Forelimb muscle (tissue), 1 donor: ENCODE measurements at regions not wholly inside any gene's neighbourhood (a gene's known extent, or its start where the extent isn't known, plus 50 kb on each side); places are given as distances from the start of the nearest gene placed in this dataset.
A peak's percentile ranks its signal among the peaks of the same experiment; 100 is the strongest.

ENCODE experiments used
- DNase-seq: peaks from one replicate; pipeline ENCODE4 v3.0.0-alpha.2; 2013; ENCODE audit warnings: low read depth

DNA sequence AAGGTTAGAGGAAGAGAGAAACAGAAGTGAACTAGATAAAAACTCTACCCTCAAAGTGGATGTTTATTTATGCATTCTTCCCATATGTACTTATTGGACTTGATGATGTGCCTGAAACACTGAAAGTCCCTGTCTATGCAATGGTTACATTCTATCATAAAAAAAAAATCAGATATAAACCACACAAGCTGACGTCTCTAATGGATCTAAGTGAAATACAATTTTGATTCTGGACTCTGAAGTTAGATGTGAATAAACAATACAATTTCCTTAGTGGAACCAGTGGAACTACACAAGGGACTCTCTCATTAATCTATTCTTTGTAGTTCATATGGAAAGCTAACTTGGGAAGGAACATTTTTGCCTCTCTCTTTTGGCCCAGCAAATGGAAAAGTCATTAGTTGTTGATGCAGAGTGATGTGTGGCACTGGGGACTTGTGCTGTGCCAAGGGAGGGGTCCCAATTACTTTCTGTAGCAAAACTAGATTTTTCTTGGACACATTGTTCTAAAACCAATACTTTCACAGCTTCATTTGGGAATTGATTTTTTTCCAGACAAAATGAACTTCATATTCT is 376.8 kb downstream of the TRIB2 start:
- peak; percentile 77 for DNase-seq

DNA sequence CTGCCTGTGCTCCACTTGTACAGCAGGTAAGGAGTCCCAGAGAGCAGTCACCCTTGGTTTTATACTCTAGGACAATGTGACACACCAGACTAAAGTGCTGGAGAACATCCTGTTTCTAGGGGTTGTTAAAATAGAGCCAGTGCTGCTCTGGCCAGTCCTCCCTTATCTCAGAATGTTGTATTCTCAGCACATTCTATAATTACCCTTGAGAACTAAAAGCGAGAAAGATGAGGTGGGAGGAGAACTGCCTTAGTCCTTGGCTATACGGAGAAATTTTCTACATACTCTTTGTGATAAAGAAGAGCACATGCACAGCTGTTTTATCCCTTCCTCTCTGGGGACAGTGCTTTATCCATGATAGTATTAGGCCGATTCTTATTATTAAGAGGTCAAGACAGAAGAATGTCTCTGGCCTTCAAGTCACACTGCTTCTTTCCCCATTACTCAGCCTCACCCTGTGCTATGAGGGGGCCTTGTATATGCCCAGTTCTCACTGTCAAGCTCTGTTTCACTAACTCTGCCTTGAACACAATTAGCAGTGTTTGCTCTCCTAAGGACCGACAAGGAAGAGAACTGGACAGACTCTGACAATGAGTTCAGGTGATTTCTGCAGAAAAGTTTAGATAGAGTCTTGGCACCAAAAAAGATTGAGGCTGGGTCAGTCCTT is 385.8 kb downstream of the TRIB2 start:
- no peak for DNase-seq

DNA sequence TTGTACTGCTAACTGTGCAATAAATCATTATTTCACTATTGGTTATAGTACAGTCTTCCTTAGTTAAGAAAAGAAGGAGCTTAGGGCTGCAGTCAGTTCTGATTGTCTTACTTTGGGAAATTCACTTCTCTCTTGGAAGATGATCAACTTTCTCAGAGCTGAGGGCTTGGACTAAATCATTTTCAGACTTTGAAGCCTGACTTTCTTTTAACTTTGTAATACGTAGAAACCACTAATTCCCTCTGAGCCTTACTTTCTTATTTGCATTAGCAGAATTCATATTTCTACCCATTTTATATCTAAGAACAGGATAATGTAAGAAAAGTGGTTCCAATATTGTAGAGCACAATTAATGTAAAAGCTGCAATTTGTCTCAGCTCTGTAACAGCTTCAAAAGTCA is 386.4 kb downstream of the TRIB2 start:
- DNase-seq = no peak

DNA sequence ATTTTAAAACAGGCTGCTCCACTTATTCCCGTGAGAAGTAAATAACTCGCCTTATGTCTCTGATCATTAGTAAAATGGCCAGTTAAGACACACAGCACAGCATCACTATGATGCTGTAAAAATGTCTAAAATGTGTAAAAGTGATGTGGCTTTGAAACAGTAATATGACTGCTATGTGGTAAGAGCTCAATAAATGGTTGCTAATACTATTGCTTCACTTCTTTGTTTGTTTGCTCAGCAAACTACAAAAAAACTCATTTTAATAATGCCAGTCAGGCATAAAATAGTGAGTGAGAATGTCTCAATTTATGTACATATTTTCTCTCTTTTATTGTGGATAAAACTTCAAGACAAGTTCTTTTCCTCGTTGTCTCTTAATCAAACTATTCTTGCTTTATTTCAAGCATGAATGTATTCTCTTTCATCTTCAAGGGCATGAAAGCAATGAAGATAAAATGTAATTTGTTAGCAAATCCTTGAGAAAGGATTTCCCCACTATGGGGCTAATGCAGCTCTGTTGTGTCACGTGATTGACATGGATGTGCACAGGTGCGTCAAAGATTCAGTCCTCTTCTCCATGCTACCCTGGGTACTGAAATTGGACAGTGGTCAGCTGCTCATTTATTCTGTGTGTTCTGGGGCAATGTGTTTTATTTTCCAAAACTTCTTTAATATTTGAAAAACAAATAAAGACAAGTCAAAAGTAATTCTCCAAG is 387.2 kb downstream of the TRIB2 start:
- DNase-seq = no peak

DNA sequence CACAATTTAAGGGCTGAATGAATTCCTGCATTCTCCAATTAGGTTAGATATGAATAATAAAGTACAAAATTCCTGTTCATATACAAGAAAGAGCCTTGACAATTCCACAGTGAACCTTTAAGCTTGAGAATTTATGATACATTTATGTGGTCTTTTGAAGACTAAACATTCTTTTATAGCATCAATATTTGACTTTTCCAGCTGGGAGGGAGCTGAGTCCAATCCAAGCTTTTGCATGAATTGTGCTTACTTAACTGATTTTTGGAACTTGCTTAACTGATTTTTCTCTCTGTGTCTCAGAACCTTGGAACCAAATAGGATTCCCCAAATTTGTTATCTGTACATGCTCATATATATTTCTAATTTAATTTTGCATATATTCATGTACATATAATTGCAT is 388.0 kb downstream of the TRIB2 start:
- no peak for DNase-seq

DNA sequence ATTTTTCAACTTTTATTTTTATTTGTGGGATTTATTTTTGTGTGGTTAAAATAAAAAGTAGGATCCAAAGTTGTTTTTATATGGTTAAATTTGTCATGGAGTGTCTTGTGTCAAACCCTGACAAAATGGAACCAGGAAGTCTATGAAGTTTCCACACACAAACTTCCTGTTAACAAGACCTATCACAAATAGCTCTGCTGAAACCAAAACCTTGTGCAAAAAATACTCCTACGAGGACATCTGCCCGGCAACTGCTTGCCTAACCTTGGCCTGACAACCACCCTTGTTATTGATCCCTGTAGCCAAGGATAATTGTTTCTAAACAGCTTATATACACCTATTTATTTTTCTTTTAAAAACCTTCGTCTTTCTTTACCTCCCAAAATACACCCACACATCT is 389.6 kb downstream of the TRIB2 start:
- DNase-seq = no peak

DNA sequence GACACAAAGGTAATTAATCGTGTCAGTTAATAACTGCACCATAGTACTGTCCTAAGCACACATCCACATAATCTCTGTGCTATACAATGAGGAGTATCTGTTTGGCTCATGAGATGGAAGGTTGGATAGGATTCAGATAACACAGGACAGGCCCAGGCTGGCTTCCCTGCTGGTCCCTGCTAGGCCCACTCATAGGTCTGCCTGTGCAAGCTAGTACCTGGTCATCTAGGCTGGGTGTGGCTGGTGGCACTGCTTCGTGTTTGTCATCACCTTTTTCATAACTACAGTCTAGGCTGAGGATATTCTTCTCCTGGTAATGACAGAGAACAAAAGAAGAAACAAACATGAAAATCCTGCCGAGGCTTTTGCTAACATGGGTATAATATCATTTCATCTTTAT is 392.8 kb downstream of the TRIB2 start:
- no peak for DNase-seq

DNA sequence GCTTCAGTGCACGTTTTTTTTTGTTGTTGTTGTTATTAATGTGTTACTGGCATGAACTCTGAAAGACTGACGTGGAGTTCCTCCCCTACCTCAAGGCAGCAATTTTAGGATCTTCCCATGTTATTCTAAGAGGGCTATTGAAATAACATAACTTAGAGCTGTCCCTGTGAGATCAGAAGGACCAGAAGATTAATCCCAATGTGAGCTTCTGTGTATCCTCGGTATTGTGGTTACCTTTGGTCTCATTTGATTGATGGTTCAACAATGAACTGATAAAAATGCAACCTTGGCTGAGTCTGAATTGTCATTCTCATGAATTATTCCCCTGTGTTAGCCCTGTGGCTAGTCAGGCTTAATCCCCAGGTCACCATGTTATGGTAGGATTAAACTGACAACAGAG is 394.1 kb downstream of the TRIB2 start:
- no peak for DNase-seq

DNA sequence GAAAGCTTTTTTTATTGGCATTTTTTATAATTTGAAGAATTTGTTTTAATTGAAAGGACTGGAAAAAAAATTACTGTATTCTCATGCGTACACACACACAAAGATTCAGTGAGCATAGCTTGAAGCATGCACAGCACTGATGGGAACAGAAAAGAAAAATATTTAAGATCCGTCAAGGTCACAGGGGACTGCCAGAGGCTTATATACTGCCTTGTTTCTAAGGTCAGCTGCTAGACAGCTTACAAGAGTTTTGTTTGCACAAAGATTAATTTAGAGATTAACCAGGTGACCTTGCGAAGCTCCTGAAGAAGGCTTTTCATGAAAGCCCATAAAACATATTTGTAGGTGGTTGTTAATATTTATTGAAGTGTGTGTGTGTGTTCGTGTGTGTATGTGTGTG is 396.3 kb downstream of the TRIB2 start:
- no peak for DNase-seq

DNA sequence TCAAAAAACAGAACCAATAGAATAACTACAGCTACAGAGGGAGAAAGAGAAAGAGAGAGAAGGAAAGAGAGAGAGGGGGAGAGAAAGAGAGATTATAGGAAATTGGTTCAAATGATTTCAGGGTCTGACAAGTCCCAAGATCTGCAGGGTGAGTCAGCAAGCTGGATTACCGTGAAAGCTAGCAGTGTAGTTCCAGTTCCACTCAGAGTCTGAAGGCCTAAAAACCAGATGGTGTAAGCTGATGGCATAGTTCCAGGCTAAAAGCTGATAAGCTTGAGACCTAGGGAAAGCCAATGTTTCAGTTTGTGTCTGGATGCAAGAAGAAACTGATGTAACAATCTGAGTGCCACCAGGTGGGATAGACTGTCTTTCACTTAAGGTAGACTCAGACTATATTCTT is 397.7 kb downstream of the TRIB2 start:
- no peak for DNase-seq

DNA sequence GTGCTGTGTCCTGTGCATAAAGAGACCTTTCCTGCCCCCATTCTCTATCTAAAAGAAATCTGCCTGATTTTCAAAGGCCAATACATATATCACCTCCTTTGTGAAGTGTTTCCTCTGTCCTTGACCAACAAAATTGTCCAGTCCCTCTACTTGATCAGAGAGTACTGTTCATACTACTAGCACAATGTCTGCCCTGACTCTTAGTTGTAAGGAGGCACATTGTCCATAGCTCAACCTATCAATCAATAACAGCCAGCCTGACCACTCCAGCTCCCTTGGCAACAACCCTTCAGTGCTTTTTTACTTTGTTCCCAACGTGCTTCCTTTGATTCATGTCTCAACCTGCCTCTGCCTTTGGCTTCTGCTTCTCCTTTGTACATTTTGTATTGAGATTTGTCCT is 398.9 kb downstream of the TRIB2 start:
- DNase-seq = no peak

DNA sequence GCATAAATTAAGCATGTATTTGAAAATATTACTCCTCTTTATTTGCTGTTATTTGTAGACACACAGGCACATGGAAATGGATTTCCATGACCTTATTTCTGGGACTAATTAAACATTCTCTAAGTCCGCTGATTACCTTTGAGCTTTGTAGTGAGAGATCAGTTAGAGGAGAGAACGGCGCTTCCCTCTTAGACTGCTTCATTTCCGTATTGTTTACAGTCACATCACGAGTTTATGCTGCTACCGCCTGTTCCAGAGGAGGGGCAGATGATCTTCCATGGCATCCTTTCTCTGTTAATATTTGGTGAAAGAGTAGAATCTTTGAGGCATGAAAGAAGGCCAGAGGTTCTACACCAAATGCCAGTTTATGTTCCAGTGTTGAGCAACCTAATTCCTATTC is 404.4 kb downstream of the TRIB2 start:
- DNase-seq = no peak

DNA sequence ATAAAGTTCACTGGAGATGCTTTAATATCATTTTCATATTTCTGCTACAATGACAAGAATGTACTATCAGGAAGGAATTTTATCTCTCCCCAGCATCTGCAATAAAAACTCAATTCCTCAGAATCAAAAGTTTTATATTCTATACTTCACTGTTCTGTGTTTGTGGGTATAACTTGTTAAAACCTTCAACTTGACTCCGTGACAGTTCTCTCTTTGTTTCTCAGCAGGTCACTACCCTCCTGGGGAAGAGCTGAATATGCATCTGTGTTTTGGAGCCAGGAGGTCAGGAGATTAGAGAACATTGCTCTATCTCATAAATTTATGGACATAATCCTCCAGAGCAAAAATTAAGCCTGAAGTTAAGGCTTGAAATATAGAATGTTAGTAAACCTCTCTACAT is 411.4 kb downstream of the TRIB2 start:
- DNase-seq = no peak

DNA sequence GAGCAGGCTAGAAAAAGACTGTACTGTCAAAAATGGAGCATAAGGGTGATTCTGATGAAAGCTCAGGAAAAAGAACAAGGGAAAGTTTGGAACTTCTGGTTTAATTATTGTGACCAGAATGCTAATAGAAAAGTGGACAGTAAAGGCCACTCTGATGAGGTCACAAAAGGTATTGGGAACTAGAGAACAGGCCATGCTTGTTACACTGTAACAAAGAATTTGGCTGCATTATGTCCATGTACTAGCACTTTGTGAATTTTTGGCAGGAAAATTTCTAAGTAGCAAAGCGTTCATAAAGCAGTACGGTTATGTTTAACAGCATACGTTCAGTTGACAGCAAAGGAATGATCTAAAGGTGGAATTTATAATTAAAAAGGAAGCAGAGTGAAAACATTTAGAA is 418.6 kb downstream of the TRIB2 start:
- no peak for DNase-seq

DNA sequence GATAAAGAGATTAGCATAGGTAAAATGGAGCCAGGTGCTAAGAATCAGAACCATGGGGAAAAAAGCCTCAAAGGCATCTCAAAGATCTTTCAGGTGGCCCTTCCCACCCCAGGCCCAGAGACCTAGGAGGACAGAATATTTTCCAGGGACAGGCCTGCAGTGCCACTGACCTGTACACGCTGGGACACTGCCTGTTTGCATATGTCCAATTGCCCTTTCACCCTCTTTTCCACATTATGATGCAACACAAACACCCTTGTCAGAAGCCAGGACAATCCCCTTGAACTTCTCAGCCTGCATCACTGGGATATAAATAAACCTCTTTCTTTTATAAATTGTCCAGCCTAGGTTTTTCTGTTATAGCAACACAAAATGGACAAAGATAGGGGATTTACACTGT is 419.1 kb downstream of the TRIB2 start:
- no peak for DNase-seq

DNA sequence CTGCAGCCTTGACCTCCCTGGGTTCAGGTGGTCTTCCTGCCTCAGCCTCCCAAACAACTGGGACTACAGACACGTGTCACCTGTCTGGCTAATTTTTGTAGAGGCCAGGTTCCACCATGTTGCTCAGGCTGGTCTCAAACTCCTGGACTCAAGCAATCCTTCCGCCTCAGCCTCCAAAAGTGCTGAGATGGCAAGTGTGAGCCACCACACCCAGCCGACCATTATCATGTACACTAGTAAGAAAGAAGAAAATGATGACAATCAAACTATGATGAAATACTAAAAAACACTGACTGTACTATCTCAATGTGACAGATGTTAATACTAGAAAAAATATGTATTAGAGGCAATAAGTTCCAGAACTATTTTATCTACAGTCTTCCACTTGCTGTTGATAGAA is 420.9 kb downstream of the TRIB2 start:
- DNase-seq = no peak

DNA sequence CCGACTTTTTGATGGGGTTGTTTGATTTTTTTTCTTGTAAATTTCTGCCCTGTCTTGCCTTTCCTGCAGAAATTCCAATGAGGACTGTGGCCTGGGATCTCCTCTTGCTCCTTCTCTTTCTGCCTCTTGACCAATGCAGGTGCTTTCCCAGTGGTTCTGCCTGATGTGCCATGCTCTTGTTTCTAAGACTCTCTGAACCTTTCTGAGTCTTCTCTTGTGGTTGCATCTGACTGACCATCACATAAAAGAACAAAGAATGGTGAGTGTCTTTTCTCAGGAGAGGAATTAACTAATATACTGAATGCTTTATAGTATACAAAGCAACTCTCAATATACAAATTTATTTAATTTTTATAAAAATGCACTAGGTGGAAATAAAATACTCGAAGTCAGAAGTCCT is 424.6 kb downstream of the TRIB2 start:
- DNase-seq = no peak

DNA sequence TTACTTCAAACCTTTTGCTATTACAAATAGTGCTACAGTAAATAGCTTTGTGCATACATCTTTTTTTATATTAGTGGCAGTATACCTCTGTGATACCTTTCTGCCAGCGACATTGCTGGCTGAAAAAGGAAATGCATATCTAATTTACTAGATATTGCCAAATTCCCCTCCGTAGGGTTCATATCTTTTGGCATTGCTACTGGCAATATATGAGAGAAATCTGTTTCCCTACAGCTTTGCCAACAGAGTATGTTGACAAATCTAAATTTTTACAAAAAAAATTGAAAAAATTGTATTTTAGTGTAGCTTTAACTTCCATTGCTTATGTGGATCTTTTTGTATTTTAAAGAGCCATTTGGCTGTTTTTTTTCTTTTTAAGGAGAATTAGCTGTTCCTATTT is 426.7 kb downstream of the TRIB2 start:
- no peak for DNase-seq

DNA sequence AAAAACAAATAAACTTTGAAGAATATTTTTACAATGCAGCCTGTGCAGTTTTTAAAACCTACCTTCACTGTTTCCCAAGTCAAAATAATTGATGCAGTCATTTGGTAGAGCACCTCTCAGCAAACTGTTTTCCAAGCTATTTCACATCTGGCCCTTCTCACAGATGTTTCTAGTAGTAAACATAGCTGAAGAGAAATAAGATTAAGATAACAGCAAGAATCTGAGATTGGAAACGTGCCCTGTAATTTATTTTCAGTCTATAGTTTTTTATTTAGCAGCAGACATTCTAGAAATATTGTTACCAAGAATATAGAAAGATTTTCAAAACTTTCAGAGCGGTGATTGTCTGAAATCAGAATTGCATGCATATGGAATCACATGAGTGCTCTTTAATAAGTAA is 440.2 kb downstream of the TRIB2 start:
- no peak for DNase-seq

DNA sequence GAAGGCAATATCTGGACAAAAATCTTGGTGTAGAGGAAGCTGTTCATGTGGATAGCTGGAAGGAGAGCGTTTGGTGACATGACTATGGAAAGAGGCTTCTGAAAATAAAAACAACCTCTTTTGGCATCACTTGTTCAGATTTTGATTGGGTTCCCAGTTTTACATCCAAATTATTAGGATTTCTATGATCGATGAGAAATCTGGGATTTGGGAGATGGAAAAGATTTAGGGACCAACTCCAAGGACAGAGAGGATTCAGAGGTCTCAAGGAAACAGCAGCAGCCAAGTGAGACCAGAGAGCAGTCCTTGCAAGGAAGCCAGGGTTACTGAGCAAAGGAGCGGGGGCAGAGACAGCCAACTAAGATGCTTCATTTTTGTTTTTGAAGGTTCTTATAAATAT is 441.7 kb downstream of the TRIB2 start:
- no peak for DNase-seq

DNA sequence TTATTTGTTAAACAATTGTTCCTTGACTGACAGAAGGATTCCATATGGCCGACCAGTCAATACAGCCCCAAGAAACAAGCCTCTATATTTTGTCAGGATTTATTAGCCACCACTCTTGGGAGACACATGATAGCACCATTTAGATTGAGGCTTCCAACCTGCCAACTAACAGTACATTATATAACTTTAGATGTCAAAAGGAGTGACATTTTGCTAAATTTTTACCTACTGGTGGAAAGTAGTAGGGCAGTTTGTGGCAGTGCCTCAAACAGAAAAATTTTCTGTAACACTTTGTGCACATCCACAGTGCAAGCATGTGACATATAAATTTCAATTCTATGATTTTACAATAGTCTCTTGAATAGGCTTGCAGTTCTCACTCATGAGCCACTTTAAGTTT is 464.0 kb downstream of the TRIB2 start:
- DNase-seq = no peak

DNA sequence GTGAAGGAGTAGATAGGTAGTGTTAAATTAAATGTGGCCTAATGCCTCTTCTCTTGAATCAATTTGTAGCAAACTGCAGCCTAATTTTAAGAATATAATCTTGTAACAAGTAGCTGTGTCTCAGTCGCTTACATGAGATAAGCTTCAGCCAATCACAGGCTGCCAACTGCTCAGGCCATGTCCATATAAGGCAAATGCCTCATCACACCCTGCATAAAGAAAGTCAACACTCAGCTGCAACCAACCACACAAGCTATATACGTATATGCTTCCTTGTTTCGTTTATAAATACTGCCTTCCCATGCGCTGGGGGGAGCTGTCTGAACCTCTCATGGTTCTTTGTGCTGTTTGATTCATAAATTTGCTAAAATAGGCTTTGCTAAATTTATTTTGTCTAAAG is 476.3 kb downstream of the TRIB2 start:
- no peak for DNase-seq

DNA sequence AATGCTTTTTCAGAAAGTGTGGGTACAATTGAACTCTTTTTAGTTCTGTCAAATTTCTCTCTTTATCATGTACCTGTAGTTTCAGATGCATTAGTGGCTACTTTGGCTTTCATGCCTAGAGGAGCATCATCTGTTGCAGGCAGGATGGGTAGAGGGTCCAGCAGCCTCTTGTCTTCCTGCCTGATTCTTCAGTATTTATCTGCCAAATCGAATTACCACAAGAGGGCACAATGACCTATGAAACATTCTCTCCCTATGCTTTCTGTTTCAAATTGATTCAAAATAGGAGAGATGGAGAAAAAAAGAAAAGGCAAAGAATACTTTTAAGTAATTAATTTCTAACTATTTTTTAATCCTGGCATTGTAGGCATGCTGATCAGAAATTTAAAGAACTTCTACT is 477.2 kb downstream of the TRIB2 start:
- DNase-seq = no peak

DNA sequence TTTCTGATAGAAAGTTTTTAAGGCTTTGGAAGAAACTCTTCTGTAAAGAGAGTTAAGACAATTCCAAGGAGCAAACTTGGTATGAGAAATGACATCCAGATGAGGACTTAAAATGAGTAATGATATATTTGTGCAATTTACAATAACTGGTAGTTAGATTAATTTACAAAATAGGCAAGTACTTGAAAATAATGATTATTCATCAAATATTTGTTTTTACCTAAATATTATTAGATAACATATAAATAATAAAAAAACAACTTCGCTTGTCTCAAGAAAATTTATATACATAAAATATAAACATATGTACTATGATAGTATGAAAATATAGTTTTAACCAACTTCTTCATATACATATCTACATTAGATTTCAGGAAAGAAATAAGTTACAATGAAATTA is 478.5 kb downstream of the TRIB2 start:
- no peak for DNase-seq
